NCI-H748 (cell line): ENCODE measurements at regions not wholly inside any gene's neighbourhood (a gene's known extent, or its start where the extent isn't known, plus 50 kb on each side); places are given as distances from the start of the nearest gene placed in this dataset.

Experiments used
- DNase-seq: peaks from one replicate; lab custom pipeline; 2025; ENCODE audit not compliant: unreplicated experiment; lab: John Stamatoyannopoulos, UW

GRCh38 chr4:37740546-37740945 is 54.4 kb upstream of the RELL1 start:
- no peak for DNase-seq

GRCh38 chr4:37737466-37737865 is 51.3 kb upstream of the RELL1 start:
- no peak for DNase-seq
